GM19372 (cell line): ENCODE measurements at regions not wholly inside any gene's neighbourhood (a gene's known extent, or its start where the extent isn't known, plus 50 kb on each side); places are given as distances from the start of the nearest gene placed in this dataset.
"Not testable (repeated sequence)": the region's sequence is repeated elsewhere in the genome, so short reads cannot be mapped to it uniquely, and the experiment has no call there.

ENCODE experiments used
- ATAC-seq: cut with Tn5 transposase; IDR thresholded peaks from one replicate; pipeline ENCODE4 v1.9.1; 2021; ENCODE audit warnings: mild to moderate bottlenecking, low read depth, moderate library complexity; ENCODE audit not compliant: unreplicated experiment

DNA sequence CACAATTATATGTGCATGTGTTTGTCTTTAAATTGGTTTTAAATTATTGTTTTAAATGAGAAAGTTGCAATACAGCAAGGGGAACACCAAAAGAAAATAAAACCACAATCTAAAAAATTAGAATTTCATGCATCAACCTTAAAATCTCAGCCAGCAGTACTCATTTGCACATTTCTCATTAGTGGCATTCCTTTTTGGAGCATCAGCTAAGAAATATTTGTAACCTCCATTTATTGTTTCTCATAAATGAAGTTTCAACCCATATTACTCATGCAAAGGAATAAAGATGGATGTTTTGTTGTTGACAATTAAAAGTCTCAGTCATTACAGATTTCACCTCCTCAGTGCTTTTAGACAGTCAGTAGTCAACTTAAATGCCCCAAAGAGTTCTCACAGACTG, 160.1 kb downstream of the TBX15 start:
- no peak for ATAC-seq

- no peak for ATAC-seq
Measured at GRCh38 chr1:118827636-118828035, 160.5 kb downstream of the TBX15 start.

- ATAC-seq = no peak
Measured at GRCh38 chr1:118827207-118827606, 160.9 kb downstream of the TBX15 start.

- no peak for ATAC-seq
Measured at GRCh38 chr1:118826669-118827068, 161.5 kb downstream of the TBX15 start.

- ATAC-seq = no peak
Measured at GRCh38 chr1:118825619-118826018, 162.5 kb downstream of the TBX15 start.

GRCh38 chr1:118821801-118822200, 166.3 kb downstream of the TBX15 start:
- no peak for ATAC-seq

- no peak for ATAC-seq
Measured at GRCh38 chr1:118820864-118821263, 167.3 kb downstream of the TBX15 start.

DNA sequence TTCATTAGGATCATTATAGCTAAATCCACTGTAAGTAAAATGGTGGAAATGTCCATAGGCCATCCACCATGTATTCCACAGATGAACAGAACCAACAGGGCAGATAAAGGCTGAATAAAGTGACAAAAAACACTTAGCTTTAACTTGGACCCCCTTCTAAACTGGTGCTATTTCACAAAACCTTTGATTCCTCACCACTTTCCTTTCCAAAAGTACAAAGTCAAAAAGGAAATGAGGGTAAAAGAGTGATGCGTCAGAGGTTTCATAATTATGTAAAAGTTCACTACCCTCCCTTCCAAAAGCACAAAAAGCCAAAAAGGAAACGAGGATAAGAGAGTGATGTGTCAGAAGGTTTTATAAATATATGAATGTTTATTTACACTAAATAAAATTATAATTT, 172.2 kb downstream of the TBX15 start:
- no peak for ATAC-seq

DNA sequence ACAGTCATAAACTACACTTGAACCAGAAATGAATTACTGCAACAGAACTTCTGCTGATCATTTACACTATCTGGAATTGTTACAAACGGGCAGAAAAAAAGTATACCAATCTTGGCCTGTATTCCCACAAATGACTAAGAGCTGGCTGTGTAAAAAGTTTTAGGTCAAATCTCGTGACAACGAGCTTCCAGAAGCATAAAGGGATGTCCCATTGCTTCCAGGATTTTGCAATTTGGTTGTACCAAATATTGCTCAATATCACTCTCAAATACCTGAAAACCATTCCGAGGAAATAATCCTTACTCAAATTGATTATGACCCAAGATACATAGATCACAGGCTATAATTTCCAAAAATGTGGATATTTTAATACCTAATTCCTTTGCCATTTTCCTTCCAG, 175.6 kb downstream of the TBX15 start:
- ATAC-seq = no peak

DNA sequence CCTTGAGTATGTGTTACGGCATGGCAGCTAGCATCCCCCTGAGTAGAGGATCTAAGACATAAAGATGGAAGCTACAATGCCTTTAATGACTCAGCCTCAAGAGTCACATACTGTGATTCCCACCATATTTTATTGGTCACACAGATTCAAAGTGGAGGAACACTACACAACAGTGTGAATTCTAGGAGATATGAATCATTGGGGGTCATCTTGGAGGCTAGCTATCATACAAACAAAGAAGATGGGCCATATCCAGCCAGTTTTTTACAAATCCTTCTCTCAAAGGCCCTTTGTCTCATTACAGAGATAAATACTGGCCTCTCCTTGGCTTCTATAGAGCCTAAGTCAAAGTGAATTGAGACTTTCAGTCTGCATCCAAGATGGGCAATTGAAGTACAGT, 177.0 kb downstream of the TBX15 start:
- no peak for ATAC-seq

GRCh38 chr1:118809586-118809985, 178.6 kb downstream of the TBX15 start:
- no peak for ATAC-seq

- ATAC-seq = not testable (repeated sequence)
Measured at GRCh38 chr1:118803128-118803527, 185.0 kb downstream of the TBX15 start.

DNA sequence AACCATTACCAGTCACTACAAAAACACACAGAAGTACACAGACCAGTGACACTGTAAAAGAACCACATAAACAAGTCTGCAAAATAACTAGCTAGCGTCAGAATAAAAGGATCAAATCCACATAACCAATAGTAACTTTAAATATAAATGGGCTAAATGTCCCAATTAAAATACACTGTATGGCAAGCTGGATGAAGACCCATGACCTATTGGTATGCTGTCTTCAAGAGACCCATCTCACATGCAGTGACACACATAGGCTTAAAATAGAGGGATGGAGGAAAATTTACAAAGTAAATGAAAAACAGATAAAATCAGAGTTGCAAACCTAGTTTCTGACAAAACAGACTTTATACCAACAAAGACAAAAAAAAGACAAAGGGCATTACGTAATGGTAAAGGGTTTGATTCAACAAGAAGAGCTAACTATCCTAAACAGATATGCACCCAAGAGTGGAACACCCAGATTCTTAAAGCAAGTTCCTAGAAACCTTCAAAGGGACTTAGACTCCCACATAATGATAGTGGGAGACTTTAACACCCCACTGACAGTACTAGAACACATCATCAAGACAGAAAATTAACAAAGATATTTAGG, 196.9 kb downstream of the TBX15 start:
- no peak for ATAC-seq

DNA sequence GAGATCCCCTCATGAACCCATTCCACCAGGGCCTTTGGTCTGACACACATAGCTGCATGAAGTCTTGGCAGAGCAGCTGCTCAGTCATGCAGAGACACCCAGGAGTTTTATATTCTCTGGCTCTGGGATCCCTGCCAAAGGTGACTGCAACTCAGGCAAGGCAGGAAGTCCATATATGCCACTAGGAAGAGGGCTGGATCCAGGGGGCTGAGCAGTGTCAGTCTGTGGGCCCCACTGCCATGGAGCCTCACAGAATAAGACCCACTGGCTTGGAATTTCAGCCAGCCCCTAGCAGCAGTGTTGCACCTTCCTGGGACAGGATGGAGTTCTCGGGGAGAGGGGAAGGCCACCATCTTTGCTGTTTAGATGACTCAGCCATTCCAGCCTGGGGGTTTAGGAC, 199.7 kb downstream of the TBX15 start:
- ATAC-seq = no peak

- ATAC-seq = no peak
Measured at GRCh38 chr1:118786454-118787155, 201.5 kb downstream of the TBX15 start.

DNA sequence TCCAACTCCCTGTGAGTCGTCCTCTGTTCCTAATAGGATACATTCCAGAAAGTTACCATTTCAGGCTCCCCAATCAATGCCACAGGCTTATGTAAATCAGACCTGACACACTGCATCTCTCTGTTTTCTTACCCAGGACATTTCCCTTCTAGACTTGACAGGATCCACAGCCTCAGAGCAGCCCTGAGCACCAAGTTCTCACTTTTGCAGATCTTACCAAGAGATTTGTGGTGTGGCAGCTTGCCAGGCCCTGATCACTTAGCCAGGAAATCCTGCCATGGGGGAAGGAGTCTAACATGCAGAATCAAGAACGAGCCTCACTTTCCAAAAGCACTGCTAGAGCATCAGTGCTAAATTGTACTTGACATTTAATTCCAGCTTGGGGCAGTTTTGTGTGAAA, 202.9 kb downstream of the TBX15 start:
- no peak for ATAC-seq

DNA sequence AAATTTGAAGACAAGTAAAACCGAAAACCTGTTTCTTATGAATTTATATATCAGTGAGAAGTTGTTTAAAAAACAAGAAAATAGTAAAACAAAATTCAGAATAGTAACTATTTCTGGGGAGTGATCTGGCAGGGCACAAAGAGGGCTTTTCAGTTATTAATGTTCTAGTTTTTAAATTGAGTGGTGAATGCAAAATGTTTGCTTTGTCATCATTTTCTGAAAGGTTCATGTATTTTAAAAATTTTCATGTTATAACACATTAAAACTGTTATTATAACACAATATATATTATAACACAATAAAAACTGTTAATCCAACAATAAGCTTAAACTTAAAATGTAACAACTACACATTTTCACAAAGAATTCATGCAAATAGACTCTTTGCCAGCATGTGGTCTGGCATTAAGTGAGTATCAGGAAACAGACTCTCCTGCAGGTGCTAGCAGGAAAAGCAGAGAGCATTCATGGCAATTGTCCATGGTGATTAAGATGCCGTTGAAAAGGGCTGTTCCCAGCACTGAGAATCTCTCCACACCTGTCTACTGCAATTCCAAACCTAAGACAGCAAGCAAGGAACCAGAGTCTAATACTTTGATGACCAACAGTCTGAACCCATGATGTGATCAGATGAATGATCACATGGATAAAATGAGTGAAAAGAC, 204.9 kb downstream of the TBX15 start:
- ATAC-seq = no peak

DNA sequence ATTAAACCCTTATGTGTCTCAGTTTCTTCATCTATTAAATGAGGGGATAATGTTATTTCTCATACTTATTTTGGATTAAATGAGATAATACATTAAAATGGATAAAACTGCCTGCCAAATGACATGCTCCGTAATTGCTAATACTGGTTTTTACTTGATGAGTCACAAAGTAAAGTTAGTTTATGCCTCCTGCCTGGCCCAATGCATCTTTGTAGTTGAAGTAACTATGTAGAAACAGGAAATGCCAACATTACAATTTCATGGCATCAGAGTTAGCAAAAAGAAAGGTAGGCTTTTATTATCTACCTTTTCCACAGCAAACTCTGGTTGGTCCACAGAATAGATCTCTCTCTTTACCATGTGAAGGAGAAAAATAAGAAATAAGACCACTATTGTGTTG, 214.5 kb downstream of the TBX15 start:
- no peak for ATAC-seq

DNA sequence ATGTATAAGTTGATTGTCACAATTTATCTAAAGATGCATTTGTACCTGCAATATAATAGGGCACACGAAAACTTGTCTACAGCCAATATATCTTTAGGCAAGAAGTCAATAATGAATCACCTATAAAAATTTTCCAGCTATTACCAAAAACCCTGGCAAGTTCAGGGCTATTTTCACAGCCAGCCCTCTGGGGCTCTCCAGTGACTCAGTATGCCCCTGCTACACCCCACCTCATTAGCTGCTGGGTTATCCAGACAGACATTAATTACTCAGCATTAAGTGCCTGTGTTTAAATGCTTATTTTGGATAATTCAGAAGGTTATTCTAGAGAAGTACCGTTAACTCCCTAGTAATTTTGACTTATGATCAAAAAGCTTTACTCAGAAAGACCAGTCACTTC, 220.2 kb downstream of the TBX15 start:
- ATAC-seq = no peak

DNA sequence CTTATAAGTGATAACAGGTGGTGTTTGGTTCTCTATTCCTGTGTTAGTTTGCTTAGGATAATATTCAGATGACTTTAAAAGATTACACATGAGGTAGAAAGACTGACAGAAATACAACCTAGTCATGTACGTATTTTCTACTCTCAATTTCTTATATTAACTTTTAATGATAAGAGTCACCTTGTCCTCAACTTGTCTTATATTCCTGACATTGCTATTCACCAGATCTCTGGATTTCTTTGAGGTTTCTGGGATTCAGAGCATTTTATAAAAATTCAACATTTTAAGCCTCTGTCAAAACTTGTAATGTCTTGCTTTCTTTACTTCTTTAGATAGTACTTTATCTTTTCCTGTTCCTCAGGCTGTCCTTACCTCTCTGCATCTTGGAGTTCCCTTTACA, 234.2 kb downstream of the TBX15 start:
- ATAC-seq = no peak

GRCh38 chr1:118751166-118751565, 237.0 kb downstream of the TBX15 start:
- ATAC-seq = no peak

DNA sequence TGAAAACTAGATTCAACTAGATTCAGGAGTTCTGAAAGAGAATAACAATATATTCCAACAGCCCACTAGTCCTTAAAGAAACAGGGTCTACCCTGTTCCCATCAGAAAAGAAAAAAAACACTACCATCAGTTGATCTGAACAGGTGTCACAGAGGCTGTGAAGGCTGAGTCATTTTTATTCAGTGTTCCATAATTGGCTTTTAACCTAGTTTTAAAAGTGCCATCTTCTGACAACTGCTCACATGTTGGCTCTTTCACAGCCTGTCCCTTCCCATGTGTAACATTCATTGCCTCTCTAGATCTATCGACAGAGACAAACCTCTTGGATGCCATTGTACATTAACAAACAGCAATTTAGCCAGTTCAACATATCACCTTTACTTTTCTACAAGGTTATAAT, 243.7 kb downstream of the TBX15 start:
- no peak for ATAC-seq
